Panc1 (cell line): ENCODE measurements at regions not wholly inside any gene's neighbourhood (a gene's known extent, or its start where the extent isn't known, plus 50 kb on each side); places are given as distances from the start of the nearest gene placed in this dataset.

Experiments
- POLR2AphosphoS5 ChIP-seq: IDR thresholded peaks from 2 replicates; pipeline ENCODE4 v1.6.1; 2012; ENCODE audit warnings: mild to moderate bottlenecking, low read depth, low read length, moderate library complexity
- SIN3A ChIP-seq: IDR thresholded peaks from 2 replicates; pipeline ENCODE4 v1.6.1; 2012; ENCODE audit warnings: low read depth, mild to moderate bottlenecking, low read length, moderate library complexity, borderline replicate concordance; ENCODE audit not compliant: insufficient read depth
- TF ChIP-seq, protein P1 (sequence below): fragments of 450-650 bp; IDR thresholded peaks from 2 replicates; pipeline ENCODE4 v1.5.1; 2017; ENCODE audit warnings: mild to moderate bottlenecking
- TF ChIP-seq, protein P2 (sequence below), 2 experiments: IDR thresholded peaks; 2 replicates each; pipeline ENCODE4 v1.6.1; 2011 to 2012; ENCODE audit warnings: low read depth in 2 of 2, control low read depth in 1 of 2, low read length in 1 of 2, mild to moderate bottlenecking in 1 of 2, moderate library complexity in 1 of 2; ENCODE audit not compliant: insufficient read depth in 1 of 2

- TF ChIP-seq, protein P1, sequence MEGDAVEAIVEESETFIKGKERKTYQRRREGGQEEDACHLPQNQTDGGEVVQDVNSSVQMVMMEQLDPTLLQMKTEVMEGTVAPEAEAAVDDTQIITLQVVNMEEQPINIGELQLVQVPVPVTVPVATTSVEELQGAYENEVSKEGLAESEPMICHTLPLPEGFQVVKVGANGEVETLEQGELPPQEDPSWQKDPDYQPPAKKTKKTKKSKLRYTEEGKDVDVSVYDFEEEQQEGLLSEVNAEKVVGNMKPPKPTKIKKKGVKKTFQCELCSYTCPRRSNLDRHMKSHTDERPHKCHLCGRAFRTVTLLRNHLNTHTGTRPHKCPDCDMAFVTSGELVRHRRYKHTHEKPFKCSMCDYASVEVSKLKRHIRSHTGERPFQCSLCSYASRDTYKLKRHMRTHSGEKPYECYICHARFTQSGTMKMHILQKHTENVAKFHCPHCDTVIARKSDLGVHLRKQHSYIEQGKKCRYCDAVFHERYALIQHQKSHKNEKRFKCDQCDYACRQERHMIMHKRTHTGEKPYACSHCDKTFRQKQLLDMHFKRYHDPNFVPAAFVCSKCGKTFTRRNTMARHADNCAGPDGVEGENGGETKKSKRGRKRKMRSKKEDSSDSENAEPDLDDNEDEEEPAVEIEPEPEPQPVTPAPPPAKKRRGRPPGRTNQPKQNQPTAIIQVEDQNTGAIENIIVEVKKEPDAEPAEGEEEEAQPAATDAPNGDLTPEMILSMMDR, result peak; percentile 67
- TF ChIP-seq SIN3A, result no peak
- no peak for TF ChIP-seq POLR2AphosphoS5
- TF ChIP-seq, protein P2, sequence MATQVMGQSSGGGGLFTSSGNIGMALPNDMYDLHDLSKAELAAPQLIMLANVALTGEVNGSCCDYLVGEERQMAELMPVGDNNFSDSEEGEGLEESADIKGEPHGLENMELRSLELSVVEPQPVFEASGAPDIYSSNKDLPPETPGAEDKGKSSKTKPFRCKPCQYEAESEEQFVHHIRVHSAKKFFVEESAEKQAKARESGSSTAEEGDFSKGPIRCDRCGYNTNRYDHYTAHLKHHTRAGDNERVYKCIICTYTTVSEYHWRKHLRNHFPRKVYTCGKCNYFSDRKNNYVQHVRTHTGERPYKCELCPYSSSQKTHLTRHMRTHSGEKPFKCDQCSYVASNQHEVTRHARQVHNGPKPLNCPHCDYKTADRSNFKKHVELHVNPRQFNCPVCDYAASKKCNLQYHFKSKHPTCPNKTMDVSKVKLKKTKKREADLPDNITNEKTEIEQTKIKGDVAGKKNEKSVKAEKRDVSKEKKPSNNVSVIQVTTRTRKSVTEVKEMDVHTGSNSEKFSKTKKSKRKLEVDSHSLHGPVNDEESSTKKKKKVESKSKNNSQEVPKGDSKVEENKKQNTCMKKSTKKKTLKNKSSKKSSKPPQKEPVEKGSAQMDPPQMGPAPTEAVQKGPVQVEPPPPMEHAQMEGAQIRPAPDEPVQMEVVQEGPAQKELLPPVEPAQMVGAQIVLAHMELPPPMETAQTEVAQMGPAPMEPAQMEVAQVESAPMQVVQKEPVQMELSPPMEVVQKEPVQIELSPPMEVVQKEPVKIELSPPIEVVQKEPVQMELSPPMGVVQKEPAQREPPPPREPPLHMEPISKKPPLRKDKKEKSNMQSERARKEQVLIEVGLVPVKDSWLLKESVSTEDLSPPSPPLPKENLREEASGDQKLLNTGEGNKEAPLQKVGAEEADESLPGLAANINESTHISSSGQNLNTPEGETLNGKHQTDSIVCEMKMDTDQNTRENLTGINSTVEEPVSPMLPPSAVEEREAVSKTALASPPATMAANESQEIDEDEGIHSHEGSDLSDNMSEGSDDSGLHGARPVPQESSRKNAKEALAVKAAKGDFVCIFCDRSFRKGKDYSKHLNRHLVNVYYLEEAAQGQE (IDR thresholded peaks at IDR 0.05; ENCODE audit: insufficient read depth in 1 of 2, low read depth in 2 of 2, low read length in 1 of 2), result no peak
These were observed 910.0 kb downstream of the TMEM121 start for GRCh38 chr14:106436310-106436905.
